ENCODE measurements at regions not wholly inside any gene's neighbourhood (a gene's known extent, or its start where the extent isn't known, plus 50 kb on each side); places are given as distances from the start of the nearest gene placed in this dataset.

GRCh38 chr11:109864834-109865547 is 228.2 kb upstream of the ZC3H12C start:
- Histone ChIP-seq H3K4me3 (ENCODE audit: insufficient read length, low read depth) (no peak overlapping the region), H3K4me1 (ENCODE audit: insufficient read depth, insufficient read length) (no peaks in the 10 kb centered on the region), H3K9me3 (ENCODE audit: insufficient read depth, low read length) (no peaks in the 10 kb centered on the region), H3K9ac (ENCODE audit: insufficient read length, low read depth) (no peak overlapping the region), H3K27me3 (ENCODE audit: insufficient read depth, insufficient read length) (no peaks in the 10 kb centered on the region), H3K36me3 (ENCODE audit: insufficient read depth, insufficient read length, low read length) (no peaks in the 10 kb centered on the region)
- DNase-seq (ENCODE audit: low read depth, low spot score), result no peak
- TF ChIP-seq YY1 (IDR thresholded peaks at IDR 0.05; ENCODE audit: insufficient read depth, insufficient read length), result no peak
- no peak for TF ChIP-seq ZNF274 (IDR thresholded peaks at IDR 0.05; ENCODE audit: low read depth, low read length)
- TF ChIP-seq SUZ12 (IDR thresholded peaks at IDR 0.05; ENCODE audit: extremely low read depth, insufficient read depth, insufficient read length), result no peak

DNA sequence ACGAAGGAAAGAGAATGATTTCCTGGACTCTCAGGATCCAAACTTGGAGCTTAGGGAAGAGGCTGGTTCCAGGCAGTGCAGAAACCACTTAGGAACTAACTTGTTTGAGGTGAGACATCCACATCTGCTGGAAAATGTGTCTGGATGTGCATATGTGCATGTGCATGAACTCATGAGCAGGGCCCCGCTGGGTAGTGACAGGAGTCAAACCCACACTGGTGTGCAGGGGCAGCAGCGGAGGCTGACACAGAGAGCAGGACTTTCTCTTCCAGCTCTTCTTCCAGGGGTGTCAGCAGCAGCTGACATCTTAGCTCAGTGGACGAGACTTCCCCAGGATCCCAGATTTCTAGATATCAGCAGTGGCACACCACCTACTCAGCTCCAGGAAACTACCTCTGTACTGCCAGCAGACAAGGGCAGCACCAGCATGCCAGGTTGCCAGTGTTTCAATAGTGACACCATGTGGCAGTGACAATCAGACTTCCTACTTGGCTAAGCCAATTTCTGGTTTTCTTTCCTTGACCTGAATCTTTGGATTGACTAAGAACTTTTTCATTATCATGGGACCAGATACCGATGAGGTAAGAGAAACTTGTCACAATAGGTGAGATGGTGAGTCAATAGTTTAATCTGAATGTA is 227.5 kb upstream of the ZC3H12C start:
- DNase-seq (ENCODE audit: low read depth, low spot score), result no peak
- Histone ChIP-seq H3K36me3 (ENCODE audit: insufficient read depth, insufficient read length, low read length) (no peaks in the 10 kb centered on the region), H3K9me3 (ENCODE audit: insufficient read depth, low read length) (no peaks in the 10 kb centered on the region), H3K4me3 (ENCODE audit: insufficient read length, low read depth) (no peak overlapping the region), H3K9ac (ENCODE audit: insufficient read length, low read depth) (no peak overlapping the region), H3K27me3 (ENCODE audit: insufficient read depth, insufficient read length) (no peaks in the 10 kb centered on the region), H3K4me1 (ENCODE audit: insufficient read depth, insufficient read length) (no peaks in the 10 kb centered on the region)
- TF ChIP-seq ZNF274 (IDR thresholded peaks at IDR 0.05; ENCODE audit: low read depth, low read length), result no peak
- TF ChIP-seq SUZ12 (IDR thresholded peaks at IDR 0.05; ENCODE audit: extremely low read depth, insufficient read depth, insufficient read length), result no peak
- no peak for TF ChIP-seq YY1 (IDR thresholded peaks at IDR 0.05; ENCODE audit: insufficient read depth, insufficient read length)

GRCh38 chr11:109867784-109868183 is 225.4 kb upstream of the ZC3H12C start:
- Histone ChIP-seq H3K36me3 (ENCODE audit: insufficient read depth, insufficient read length, low read length) (no peaks in the 10 kb centered on the region), H3K4me3 (ENCODE audit: insufficient read length, low read depth) (no peak overlapping the region), H3K4me1 (ENCODE audit: insufficient read depth, insufficient read length) (no peaks in the 10 kb centered on the region), H3K27me3 (ENCODE audit: insufficient read depth, insufficient read length) (no peaks in the 10 kb centered on the region), H3K9ac (ENCODE audit: insufficient read length, low read depth) (no peak overlapping the region), H3K9me3 (ENCODE audit: insufficient read depth, low read length) (no peaks in the 10 kb centered on the region)
- DNase-seq (ENCODE audit: low read depth, low spot score), result no peak
- TF ChIP-seq YY1 (IDR thresholded peaks at IDR 0.05; ENCODE audit: insufficient read depth, insufficient read length) (no peak), SUZ12 (IDR thresholded peaks at IDR 0.05; ENCODE audit: extremely low read depth, insufficient read depth, insufficient read length) (no peak), ZNF274 (IDR thresholded peaks at IDR 0.05; ENCODE audit: low read depth, low read length) (no peak)

DNA sequence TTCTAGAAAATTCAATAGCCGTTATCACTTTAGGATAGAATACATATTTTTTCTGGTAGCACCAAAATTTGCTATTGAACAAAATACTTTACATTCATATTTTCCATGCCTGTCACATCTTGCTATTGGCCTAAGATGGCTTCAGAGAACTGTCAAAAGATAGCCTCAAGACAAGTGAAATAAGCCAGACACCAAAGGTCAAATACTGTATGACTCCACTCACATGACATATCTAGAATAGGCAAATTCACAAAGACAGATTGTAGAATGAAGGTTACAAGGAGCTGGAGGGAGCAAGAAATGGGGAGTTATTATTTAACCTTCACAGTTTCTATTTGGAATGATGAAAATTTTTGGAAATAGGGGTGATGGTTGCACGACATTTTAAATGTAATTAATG is 223.7 kb upstream of the ZC3H12C start:
- DNase-seq (ENCODE audit: low read depth, low spot score), result no peak

GRCh38 chr11:109870297-109870696 is 222.9 kb upstream of the ZC3H12C start:
- H3K4me1 ChIP-seq (ENCODE audit: insufficient read depth, insufficient read length), result no peaks in the 10 kb centered on the region
- DNase-seq (ENCODE audit: low read depth, low spot score), result no peak
- TF ChIP-seq ZNF274 (IDR thresholded peaks at IDR 0.05; ENCODE audit: low read depth, low read length), result no peak
- no peak for TF ChIP-seq SUZ12 (IDR thresholded peaks at IDR 0.05; ENCODE audit: extremely low read depth, insufficient read depth, insufficient read length)
- TF ChIP-seq YY1 (IDR thresholded peaks at IDR 0.05; ENCODE audit: insufficient read depth, insufficient read length), result no peak
- no peak overlapping the region for H3K4me3 ChIP-seq (ENCODE audit: insufficient read length, low read depth)
- no peak overlapping the region for H3K9ac ChIP-seq (ENCODE audit: insufficient read length, low read depth)
- H3K9me3 ChIP-seq (ENCODE audit: insufficient read depth, low read length), result no peaks in the 10 kb centered on the region
- no peaks in the 10 kb centered on the region for H3K27me3 ChIP-seq (ENCODE audit: insufficient read depth, insufficient read length)
- no peaks in the 10 kb centered on the region for H3K36me3 ChIP-seq (ENCODE audit: insufficient read depth, insufficient read length, low read length)

More for the DNA sequence above, 223.7 kb upstream of the ZC3H12C start:
- TF ChIP-seq YY1 (IDR thresholded peaks at IDR 0.05; ENCODE audit: insufficient read depth, insufficient read length), result no peak
- no peak for TF ChIP-seq ZNF274 (IDR thresholded peaks at IDR 0.05; ENCODE audit: low read depth, low read length)
- TF ChIP-seq SUZ12 (IDR thresholded peaks at IDR 0.05; ENCODE audit: extremely low read depth, insufficient read depth, insufficient read length), result no peak
- no peak overlapping the region for H3K9ac ChIP-seq (ENCODE audit: insufficient read length, low read depth)
- H3K27me3 ChIP-seq (ENCODE audit: insufficient read depth, insufficient read length), result no peaks in the 10 kb centered on the region
- H3K36me3 ChIP-seq (ENCODE audit: insufficient read depth, insufficient read length, low read length), result no peaks in the 10 kb centered on the region
- H3K9me3 ChIP-seq (ENCODE audit: insufficient read depth, low read length), result no peaks in the 10 kb centered on the region
- no peaks in the 10 kb centered on the region for H3K4me1 ChIP-seq (ENCODE audit: insufficient read depth, insufficient read length)
- H3K4me3 ChIP-seq (ENCODE audit: insufficient read length, low read depth), result no peak overlapping the region

GRCh38 chr11:109877043-109877442 is 216.1 kb upstream of the ZC3H12C start:
- H3K9ac ChIP-seq (ENCODE audit: insufficient read length, low read depth), result no peak overlapping the region
- no peak for DNase-seq (ENCODE audit: low read depth, low spot score)

DNA sequence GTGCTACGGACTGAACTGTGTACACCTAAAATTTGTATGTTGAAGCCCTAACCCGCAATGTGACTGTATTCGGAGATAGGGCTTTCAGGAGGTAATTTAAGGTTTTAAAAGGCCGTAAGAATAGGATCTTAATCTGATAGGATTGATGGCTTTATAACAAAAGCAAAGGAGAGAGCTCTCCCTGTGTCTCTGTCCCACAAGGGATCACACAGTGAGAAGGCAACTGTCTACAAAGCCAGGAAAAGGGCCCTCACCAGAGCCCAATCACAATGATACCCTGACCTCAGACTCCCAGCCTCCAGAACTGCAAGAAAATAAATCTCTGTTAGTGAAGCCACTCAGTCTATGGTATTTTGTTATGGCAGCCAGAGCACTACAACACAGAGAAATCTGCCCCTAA is 208.7 kb upstream of the ZC3H12C start:
- H3K9ac ChIP-seq (ENCODE audit: insufficient read length, low read depth), result no peak overlapping the region
- H3K4me3 ChIP-seq (ENCODE audit: insufficient read length, low read depth), result no peak overlapping the region

More at GRCh38 chr11:109877043-109877442, 216.1 kb upstream of the ZC3H12C start:
- no peaks in the 10 kb centered on the region for H3K27me3 ChIP-seq (ENCODE audit: insufficient read depth, insufficient read length)
- H3K9me3 ChIP-seq (ENCODE audit: insufficient read depth, low read length), result no peaks in the 10 kb centered on the region
- TF ChIP-seq YY1 (IDR thresholded peaks at IDR 0.05; ENCODE audit: insufficient read depth, insufficient read length), result no peak
- no peak for TF ChIP-seq ZNF274 (IDR thresholded peaks at IDR 0.05; ENCODE audit: low read depth, low read length)
- TF ChIP-seq SUZ12 (IDR thresholded peaks at IDR 0.05; ENCODE audit: extremely low read depth, insufficient read depth, insufficient read length), result no peak
- no peaks in the 10 kb centered on the region for H3K36me3 ChIP-seq (ENCODE audit: insufficient read depth, insufficient read length, low read length)
- H3K4me3 ChIP-seq (ENCODE audit: insufficient read length, low read depth), result no peak overlapping the region
- H3K4me1 ChIP-seq (ENCODE audit: insufficient read depth, insufficient read length), result no peaks in the 10 kb centered on the region

More for the DNA sequence above, 208.7 kb upstream of the ZC3H12C start:
- Histone ChIP-seq H3K27me3 (ENCODE audit: insufficient read depth, insufficient read length) (no peaks in the 10 kb centered on the region), H3K36me3 (ENCODE audit: insufficient read depth, insufficient read length, low read length) (no peaks in the 10 kb centered on the region), H3K9me3 (ENCODE audit: insufficient read depth, low read length) (no peaks in the 10 kb centered on the region), H3K4me1 (ENCODE audit: insufficient read depth, insufficient read length) (no peaks in the 10 kb centered on the region)
- no peak for DNase-seq (ENCODE audit: low read depth, low spot score)
- TF ChIP-seq YY1 (IDR thresholded peaks at IDR 0.05; ENCODE audit: insufficient read depth, insufficient read length) (no peak), ZNF274 (IDR thresholded peaks at IDR 0.05; ENCODE audit: low read depth, low read length) (no peak)

Data from NT2/D1 (cell line).